ENCODE measurements at regions not wholly inside any gene's neighbourhood (a gene's known extent, or its start where the extent isn't known, plus 50 kb on each side); places are given as distances from the start of the nearest gene placed in this dataset.

DNA sequence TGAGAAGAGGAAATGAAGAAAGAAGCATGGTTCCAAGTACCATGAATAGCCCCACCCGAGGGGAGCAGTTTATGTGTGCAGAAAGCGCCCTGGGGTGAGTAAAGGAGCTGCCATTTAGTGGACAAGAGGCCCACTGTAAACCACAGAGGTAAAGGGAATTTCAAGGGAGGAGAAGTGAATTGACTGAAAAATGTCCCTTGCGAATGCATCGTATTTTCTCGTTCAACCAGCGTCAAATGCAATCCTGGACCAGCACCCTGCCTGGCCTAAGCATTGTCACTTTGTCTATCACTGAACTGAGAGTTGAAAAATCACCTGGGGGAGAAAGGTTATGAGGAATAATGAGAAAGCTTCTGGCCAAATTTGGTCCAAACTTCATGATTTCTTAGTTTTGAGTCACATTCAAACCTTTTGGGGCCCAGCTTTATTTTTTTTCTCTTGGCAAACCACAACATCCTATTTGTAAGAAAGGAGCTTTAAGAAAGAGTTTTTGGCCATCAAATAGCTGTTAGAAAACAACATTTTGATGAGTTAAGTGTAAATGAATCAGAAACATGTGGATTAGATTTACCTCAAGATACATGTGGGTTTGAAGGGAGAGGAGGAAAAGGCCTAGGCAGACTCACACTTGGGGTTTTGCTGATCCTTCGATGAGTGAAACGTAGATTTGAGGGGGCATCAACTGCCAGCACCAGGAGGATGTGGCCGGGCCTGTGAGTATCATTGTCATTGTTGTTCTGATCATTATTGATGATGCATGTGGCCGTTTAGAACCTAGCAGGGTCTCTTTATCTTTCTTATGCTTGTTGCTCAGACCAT lies 214.0 kb downstream of the CLIC5 start:
- no peak for DNase-seq
- 44 to 69% (median 56%) methylated on average over 10 of the region's 10 CpGs for WGBS, 3 donors
- FAIRE-seq: no peak
- Histone ChIP-seq H3K27ac (ENCODE audit: low read depth in 1 of 3, low read length in 2 of 3) (no peak overlapping the region), H3K27me3 (ENCODE audit: control insufficient read depth in 3 of 3, insufficient read depth in 3 of 3, low read length in 3 of 3) (peaks cover 0 to 2% (median 0%) of the 10 kb centered on the region in 3 donors), H3K36me3 (ENCODE audit: control insufficient read depth in 3 of 3, insufficient read depth in 2 of 3, low read depth in 1 of 3, low read length in 3 of 3) (no peaks in the 10 kb centered on the region), H3K4me1 (ENCODE audit: control insufficient read depth in 3 of 3, insufficient read depth in 2 of 3, low read depth in 1 of 3, low read length in 2 of 3) (no peaks in the 10 kb centered on the region), H3K4me3 (ENCODE audit: low read depth in 1 of 3, low read length in 3 of 3) (no peak overlapping the region), H3K9me3 (ENCODE audit: control insufficient read depth in 2 of 2, insufficient read depth in 1 of 2, low read depth in 1 of 2, low read length in 1 of 2) (peaks cover 0 to 4% of the 10 kb centered on the region in 2 donors)

DNA sequence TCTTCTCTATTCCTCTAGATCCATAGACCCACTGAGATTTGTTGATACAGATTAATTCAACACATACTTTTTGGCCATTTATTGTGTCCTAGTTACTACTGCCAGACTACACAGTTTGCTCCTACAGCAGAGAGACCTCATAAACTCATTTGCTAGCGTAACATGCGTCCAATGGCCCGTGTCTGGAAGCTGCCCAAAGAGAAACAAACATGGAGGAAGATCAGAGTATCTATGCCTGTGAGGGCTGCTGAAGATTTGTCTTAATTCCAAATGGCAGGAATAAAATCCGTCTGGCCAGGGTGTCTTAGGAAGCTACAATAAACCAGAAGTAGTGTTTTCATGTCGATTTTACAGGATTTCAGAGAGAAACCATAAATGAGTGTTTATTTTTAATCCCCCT lies 214.7 kb downstream of the CLIC5 start:
- DNase-seq: no peak
- Histone ChIP-seq H3K4me1 (ENCODE audit: control insufficient read depth in 3 of 3, insufficient read depth in 2 of 3, low read depth in 1 of 3, low read length in 2 of 3) (no peaks in the 10 kb centered on the region), H3K4me3 (ENCODE audit: low read depth in 1 of 3, low read length in 3 of 3) (no peak overlapping the region), H3K27ac (ENCODE audit: low read depth in 1 of 3, low read length in 2 of 3) (no peak overlapping the region), H3K27me3 (ENCODE audit: control insufficient read depth in 3 of 3, insufficient read depth in 3 of 3, low read length in 3 of 3) (peaks cover 0 to 2% (median 0%) of the 10 kb centered on the region in 3 donors), H3K9me3 (ENCODE audit: control insufficient read depth in 2 of 2, insufficient read depth in 1 of 2, low read depth in 1 of 2, low read length in 1 of 2) (no peaks in the 10 kb centered on the region), H3K36me3 (ENCODE audit: control insufficient read depth in 3 of 3, insufficient read depth in 2 of 3, low read depth in 1 of 3, low read length in 3 of 3) (no peaks in the 10 kb centered on the region)
- FAIRE-seq: no peak
- WGBS, 3 donors: 49 to 61% (median 51%) methylated on average over 5 of the region's 5 CpGs

DNA sequence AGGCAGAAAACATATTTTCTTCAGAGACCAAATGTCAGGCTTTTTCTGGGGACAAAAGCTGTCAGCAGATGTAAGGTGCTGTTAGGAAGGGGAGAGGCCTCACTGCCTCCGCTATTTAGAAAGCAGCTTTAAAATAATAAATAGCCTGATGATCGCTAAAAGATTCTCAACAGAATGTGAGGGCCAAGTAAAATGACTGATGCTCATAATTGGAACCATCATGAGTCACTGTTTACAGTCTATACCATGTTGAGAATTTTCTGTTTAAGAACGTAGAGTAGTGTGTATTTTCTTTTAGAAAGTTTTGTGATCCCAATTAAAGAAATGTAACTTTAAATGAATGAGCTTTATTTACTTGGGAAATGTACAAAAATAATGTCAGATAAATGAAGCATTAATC lies 220.0 kb downstream of the CLIC5 start:
- Histone ChIP-seq H3K27ac (ENCODE audit: low read depth in 1 of 3, low read length in 2 of 3) (no peak overlapping the region), H3K9me3 (ENCODE audit: control insufficient read depth in 2 of 2, insufficient read depth in 1 of 2, low read depth in 1 of 2, low read length in 1 of 2) (no peaks in the 10 kb centered on the region), H3K4me3 (ENCODE audit: low read depth in 1 of 3, low read length in 3 of 3) (no peak overlapping the region), H3K27me3 (ENCODE audit: control insufficient read depth in 3 of 3, insufficient read depth in 3 of 3, low read length in 3 of 3) (no peaks in the 10 kb centered on the region), H3K36me3 (ENCODE audit: control insufficient read depth in 3 of 3, insufficient read depth in 2 of 3, low read depth in 1 of 3, low read length in 3 of 3) (no peaks in the 10 kb centered on the region), H3K4me1 (ENCODE audit: control insufficient read depth in 3 of 3, insufficient read depth in 2 of 3, low read depth in 1 of 3, low read length in 2 of 3) (no peaks in the 10 kb centered on the region)
- WGBS, 3 donors: 83 to 86% (median 85%) methylated on average over 3 of the region's 3 CpGs
- DNase-seq (no peak), FAIRE-seq (no peak)

DNA sequence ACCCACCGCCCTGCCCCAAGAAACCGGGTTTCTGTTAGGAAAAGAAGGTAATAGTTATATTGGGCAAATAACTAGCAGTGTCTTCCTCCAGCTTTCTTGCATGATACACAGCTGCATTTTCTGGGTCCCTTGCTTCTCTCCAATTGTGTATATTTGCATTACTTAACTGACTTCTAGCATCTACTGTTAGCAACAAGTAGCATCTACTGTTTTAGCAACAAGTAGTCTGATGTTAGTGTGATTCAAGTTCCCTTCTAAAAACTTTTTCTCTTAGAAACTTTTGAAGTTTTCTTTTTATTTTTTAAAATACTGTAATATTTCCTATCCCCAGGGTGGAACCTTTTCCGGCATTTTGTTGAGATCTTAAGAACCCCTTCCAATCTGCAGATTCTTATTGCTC lies 221.2 kb downstream of the CLIC5 start:
- Histone ChIP-seq H3K4me1 (ENCODE audit: control insufficient read depth in 3 of 3, insufficient read depth in 2 of 3, low read depth in 1 of 3, low read length in 2 of 3) (no peaks in the 10 kb centered on the region), H3K4me3 (ENCODE audit: low read depth in 1 of 3, low read length in 3 of 3) (no peak overlapping the region), H3K27me3 (ENCODE audit: control insufficient read depth in 3 of 3, insufficient read depth in 3 of 3, low read length in 3 of 3) (no peaks in the 10 kb centered on the region), H3K27ac (ENCODE audit: low read depth in 1 of 3, low read length in 2 of 3) (no peak overlapping the region), H3K36me3 (ENCODE audit: control insufficient read depth in 3 of 3, insufficient read depth in 2 of 3, low read depth in 1 of 3, low read length in 3 of 3) (no peaks in the 10 kb centered on the region), H3K9me3 (ENCODE audit: control insufficient read depth in 2 of 2, insufficient read depth in 1 of 2, low read depth in 1 of 2, low read length in 1 of 2) (no peaks in the 10 kb centered on the region)
- 77 to 90% (median 87%) methylated on average over 3 of the region's 3 CpGs for WGBS, 3 donors
- no peak for DNase-seq
- FAIRE-seq: no peak

DNA sequence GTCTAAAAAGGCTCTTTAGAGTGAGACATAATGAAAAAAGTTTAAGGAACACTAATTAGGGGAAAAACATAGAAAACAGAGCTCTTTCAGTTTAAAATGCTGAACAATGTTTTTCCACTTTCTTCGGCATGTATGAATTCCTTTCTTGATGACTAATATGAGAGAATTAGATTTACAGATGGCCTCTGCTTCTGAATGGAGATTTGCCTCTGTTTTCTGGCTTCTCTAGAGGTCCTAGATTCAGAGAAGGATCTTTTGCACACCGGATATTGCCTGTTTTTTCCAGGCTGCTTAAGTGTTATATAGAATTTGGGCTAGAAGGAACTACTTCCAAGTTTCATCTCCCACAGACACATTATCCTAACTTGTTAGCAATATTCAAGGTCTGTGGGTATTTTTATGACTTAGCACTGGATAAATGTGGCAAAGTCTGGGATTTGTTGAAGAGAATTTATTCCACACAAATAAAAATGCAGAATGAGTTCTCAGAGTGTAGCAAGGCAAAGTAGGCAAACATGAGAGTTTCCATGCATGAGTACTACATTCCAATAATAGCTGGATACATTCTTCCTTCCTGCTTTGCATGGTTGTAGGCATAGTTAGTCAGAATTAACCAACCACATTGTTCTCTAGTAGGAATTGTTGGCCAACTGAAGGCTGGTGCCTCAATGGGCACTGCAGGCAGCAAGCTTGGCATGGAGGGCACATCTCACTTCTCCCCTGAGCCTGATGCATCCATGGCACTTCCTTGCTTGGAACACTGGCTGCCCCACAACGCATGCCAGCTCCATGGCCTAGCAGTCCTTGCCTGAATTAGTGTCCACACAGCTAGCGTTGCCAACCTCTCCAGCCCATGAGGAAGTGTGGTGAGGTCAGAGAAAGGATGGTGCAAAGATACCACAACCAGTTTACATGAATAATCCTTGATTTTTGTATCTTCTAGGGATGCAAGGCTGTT lies 224.2 kb downstream of the CLIC5 start:
- 84 to 88% (median 84%) methylated on average over 4 of the region's 4 CpGs for WGBS, 3 donors
- H3K4me1 ChIP-seq (ENCODE audit: control insufficient read depth in 3 of 3, insufficient read depth in 2 of 3, low read depth in 1 of 3, low read length in 2 of 3): no peaks in the 10 kb centered on the region
- no peaks in the 10 kb centered on the region for H3K27me3 ChIP-seq (ENCODE audit: control insufficient read depth in 3 of 3, insufficient read depth in 3 of 3, low read length in 3 of 3)
- H3K4me3 ChIP-seq (ENCODE audit: low read depth in 1 of 3, low read length in 3 of 3): no peak overlapping the region
- no peaks in the 10 kb centered on the region for H3K9me3 ChIP-seq (ENCODE audit: control insufficient read depth in 2 of 2, insufficient read depth in 1 of 2, low read depth in 1 of 2, low read length in 1 of 2)
- FAIRE-seq (no peak), DNase-seq (no peak)
- no peak overlapping the region for H3K27ac ChIP-seq (ENCODE audit: low read depth in 1 of 3, low read length in 2 of 3)
- H3K36me3 ChIP-seq (ENCODE audit: control insufficient read depth in 3 of 3, insufficient read depth in 2 of 3, low read depth in 1 of 3, low read length in 3 of 3): no peaks in the 10 kb centered on the region

DNA sequence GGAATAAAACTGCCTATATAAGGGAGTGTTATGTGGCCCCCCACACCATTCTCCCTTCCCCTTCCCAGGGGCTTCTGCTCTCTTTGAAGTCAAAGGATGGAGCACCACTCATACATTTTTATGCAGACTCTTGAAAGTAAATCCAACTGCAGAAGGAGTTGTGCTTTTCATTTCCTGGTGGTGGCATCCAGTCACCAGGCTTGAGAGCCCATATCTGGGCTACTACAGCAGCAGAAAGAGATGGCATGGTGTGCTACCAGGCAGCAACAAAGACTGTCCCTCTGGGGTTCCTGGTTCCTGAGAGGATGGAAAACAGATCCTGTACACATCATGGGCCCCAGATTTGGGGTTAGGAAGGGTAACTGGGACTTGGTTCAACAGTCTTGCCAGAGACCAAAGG lies 226.4 kb downstream of the CLIC5 start:
- FAIRE-seq (no peak), DNase-seq (no peak)
- H3K27me3 ChIP-seq (ENCODE audit: control insufficient read depth in 3 of 3, insufficient read depth in 3 of 3, low read length in 3 of 3): no peaks in the 10 kb centered on the region
- no peaks in the 10 kb centered on the region for H3K36me3 ChIP-seq (ENCODE audit: control insufficient read depth in 3 of 3, insufficient read depth in 2 of 3, low read depth in 1 of 3, low read length in 3 of 3)
- H3K9me3 ChIP-seq (ENCODE audit: control insufficient read depth in 2 of 2, insufficient read depth in 1 of 2, low read depth in 1 of 2, low read length in 1 of 2): no peaks in the 10 kb centered on the region
- H3K4me3 ChIP-seq (ENCODE audit: low read depth in 1 of 3, low read length in 3 of 3): no peak overlapping the region
- no peaks in the 10 kb centered on the region for H3K4me1 ChIP-seq (ENCODE audit: control insufficient read depth in 3 of 3, insufficient read depth in 2 of 3, low read depth in 1 of 3, low read length in 2 of 3)
- H3K27ac ChIP-seq (ENCODE audit: low read depth in 1 of 3, low read length in 2 of 3): no peak overlapping the region

DNA sequence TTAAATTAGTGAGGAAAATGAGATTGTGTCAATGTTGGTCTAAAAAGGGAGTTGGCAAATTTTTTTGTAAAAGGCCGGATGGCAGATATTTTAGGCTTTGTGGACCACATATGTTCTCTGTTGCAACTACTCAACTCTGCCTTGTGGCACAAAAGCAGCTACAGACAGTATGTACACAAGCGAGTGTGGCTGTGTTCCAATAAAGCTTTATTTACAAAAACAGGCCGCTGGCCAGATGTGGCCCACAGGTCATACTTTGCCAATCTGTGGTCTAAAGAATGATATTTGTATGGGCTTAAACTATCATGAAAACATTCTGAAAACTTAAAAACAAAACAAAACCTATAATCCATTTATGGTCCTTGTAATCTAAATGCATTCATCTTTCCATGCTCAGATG lies 228.3 kb downstream of the CLIC5 start:
- Histone ChIP-seq H3K9me3 (ENCODE audit: control insufficient read depth in 2 of 2, insufficient read depth in 1 of 2, low read depth in 1 of 2, low read length in 1 of 2) (no peaks in the 10 kb centered on the region), H3K36me3 (ENCODE audit: control insufficient read depth in 3 of 3, insufficient read depth in 2 of 3, low read depth in 1 of 3, low read length in 3 of 3) (no peaks in the 10 kb centered on the region), H3K27me3 (ENCODE audit: control insufficient read depth in 3 of 3, insufficient read depth in 3 of 3, low read length in 3 of 3) (no peaks in the 10 kb centered on the region), H3K4me3 (ENCODE audit: low read depth in 1 of 3, low read length in 3 of 3) (no peak overlapping the region), H3K4me1 (ENCODE audit: control insufficient read depth in 3 of 3, insufficient read depth in 2 of 3, low read depth in 1 of 3, low read length in 2 of 3) (no peaks in the 10 kb centered on the region), H3K27ac (ENCODE audit: low read depth in 1 of 3, low read length in 2 of 3) (no peak overlapping the region)
- WGBS, 3 donors: 78 to 85% (median 83%) methylated on average over 3 of the region's 3 CpGs
- no peak for DNase-seq
- FAIRE-seq: no peak

DNA sequence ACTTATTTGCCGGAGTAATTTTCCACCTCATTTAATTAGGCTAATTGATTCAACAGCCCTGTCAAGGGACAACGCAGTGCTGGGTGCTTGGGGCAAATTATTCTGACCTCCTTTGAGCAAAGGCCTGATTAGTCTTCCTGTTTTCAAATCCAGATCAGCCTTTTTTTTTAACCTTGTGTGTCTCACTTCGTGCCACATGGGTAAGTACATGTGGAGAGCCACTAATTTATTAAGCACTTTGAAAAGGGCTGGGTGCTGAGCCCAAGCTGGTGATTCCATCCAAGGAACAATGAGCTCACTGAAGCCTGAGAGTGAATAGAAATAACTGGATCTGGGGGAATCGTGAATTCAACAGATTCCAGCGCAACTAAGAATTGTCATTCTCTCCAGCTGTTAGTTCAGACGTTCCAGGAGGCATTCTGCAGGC lies 229.3 kb downstream of the CLIC5 start:
- no peak overlapping the region for H3K27ac ChIP-seq (ENCODE audit: low read depth in 1 of 3, low read length in 2 of 3)
- no peaks in the 10 kb centered on the region for H3K4me1 ChIP-seq (ENCODE audit: control insufficient read depth in 3 of 3, insufficient read depth in 2 of 3, low read depth in 1 of 3, low read length in 2 of 3)
- DNase-seq: no peak
- 77 to 81% (median 79%) methylated on average over 6 of the region's 6 CpGs for WGBS, 3 donors
- FAIRE-seq: no peak
- H3K4me3 ChIP-seq (ENCODE audit: low read depth in 1 of 3, low read length in 3 of 3): no peak overlapping the region
- H3K9me3 ChIP-seq (ENCODE audit: control insufficient read depth in 2 of 2, insufficient read depth in 1 of 2, low read depth in 1 of 2, low read length in 1 of 2): no peaks in the 10 kb centered on the region
- H3K27me3 ChIP-seq (ENCODE audit: control insufficient read depth in 3 of 3, insufficient read depth in 3 of 3, low read length in 3 of 3): no peaks in the 10 kb centered on the region
- H3K36me3 ChIP-seq (ENCODE audit: control insufficient read depth in 3 of 3, insufficient read depth in 2 of 3, low read depth in 1 of 3, low read length in 3 of 3): no peaks in the 10 kb centered on the region
